Gastrocnemius medialis (tissue), 4 donors: ENCODE measurements at regions not wholly inside any gene's neighbourhood (a gene's known extent, or its start where the extent isn't known, plus 50 kb on each side); places are given as distances from the start of the nearest gene placed in this dataset.
"Not testable (repeated sequence)": the region's sequence is repeated elsewhere in the genome, so short reads cannot be mapped to it uniquely, and the experiment has no call there.

Experiments
- ATAC-seq, 2 donors: fragments of 150-250 bp; one replicate each; pipeline ENCODE4 v1.9.1; 2016
- DNase-seq, 2 donors: peaks; one replicate each; pipeline ENCODE4 v3.0.0-alpha.2; 2019
- H3K27ac ChIP-seq, 4 donors: fragments of 200-600 bp; sonication (generic); 1 replicate in 1 of 4; 2 replicates in 3 of 4; pipeline ENCODE4 v1.5.1; 2016 to 2018; ENCODE audit warnings: mild to moderate bottlenecking in 2 of 4, moderate library complexity in 1 of 4
- H3K27me3 ChIP-seq, 3 donors: fragments of 200-600 bp; sonication (generic) in 2 of 3; 1 replicate in 1 of 3; 2 replicates in 2 of 3; pipeline versions ENCODE4 v1.5.1 to v1.6.0; 2016 to 2019; ENCODE audit warnings: mild to moderate bottlenecking in 1 of 3, moderate library complexity in 1 of 3
- H3K36me3 ChIP-seq, 2 donors: fragments of 200-600 bp; sonication (generic) in 1 of 2; one replicate each; pipeline ENCODE4 v1.5.1; 2017 to 2018
- H3K4me1 ChIP-seq, 2 donors: fragments of 200-600 bp; sonication (generic) in 1 of 2; one replicate each; pipeline ENCODE4 v1.5.1; 2016 to 2017; ENCODE audit warnings: mild to moderate bottlenecking in 2 of 2
- H3K4me3 ChIP-seq, 4 donors: fragments of 200-600 bp; sonication (generic) in 3 of 4; 1 replicate in 1 of 4; 2 replicates in 3 of 4; pipeline ENCODE4 v1.5.1; 2016 to 2019; ENCODE audit warnings: mild to moderate bottlenecking in 2 of 4
- H3K9me3 ChIP-seq, 3 donors: fragments of 200-600 bp; sonication (generic) in 2 of 3; 1 replicate in 1 of 3; 2 replicates in 2 of 3; pipeline ENCODE4 v1.5.1; 2016 to 2019
- POLR2A ChIP-seq, 2 donors: fragments of 450-650 bp; IDR thresholded peaks; one replicate each; pipeline ENCODE4 v1.6.1; 2017; ENCODE audit warnings: antibody characterized with exemption in 2 of 2, mild to moderate bottlenecking in 2 of 2, moderate library complexity in 2 of 2
- in situ Hi-C, 4 donors: fragments of 200-750 bp; cut with MboI; loops; one replicate each; pipeline versions ENCODE4 v1.15.0 to v1.8.0; 2017; ENCODE audit warnings: low sequenced_read_pairs in 4 of 4
- intact Hi-C: fragments of 100-400 bp; cut with DNase I; formaldehyde crosslinking; loops from one replicate; pipeline ENCODE4 v1.15.1; 2023; ENCODE audit warnings: low total_unique reads
- TF ChIP-seq, protein P1 (sequence below), 5 experiments: fragments of 450-650 bp in 3 of 5; fragments of 200-600 bp in 2 of 5; sonication (generic) in 2 of 5; IDR thresholded peaks in 4 of 5; conservative IDR thresholded peaks in 1 of 5; 1 replicate in 4 of 5; 2 replicates in 1 of 5; pipeline ENCODE4 v1.5.1; 2016 to 2019; ENCODE audit warnings: antibody characterized with exemption in 5 of 5, mild to moderate bottlenecking in 3 of 5, moderate library complexity in 3 of 5

DNA sequence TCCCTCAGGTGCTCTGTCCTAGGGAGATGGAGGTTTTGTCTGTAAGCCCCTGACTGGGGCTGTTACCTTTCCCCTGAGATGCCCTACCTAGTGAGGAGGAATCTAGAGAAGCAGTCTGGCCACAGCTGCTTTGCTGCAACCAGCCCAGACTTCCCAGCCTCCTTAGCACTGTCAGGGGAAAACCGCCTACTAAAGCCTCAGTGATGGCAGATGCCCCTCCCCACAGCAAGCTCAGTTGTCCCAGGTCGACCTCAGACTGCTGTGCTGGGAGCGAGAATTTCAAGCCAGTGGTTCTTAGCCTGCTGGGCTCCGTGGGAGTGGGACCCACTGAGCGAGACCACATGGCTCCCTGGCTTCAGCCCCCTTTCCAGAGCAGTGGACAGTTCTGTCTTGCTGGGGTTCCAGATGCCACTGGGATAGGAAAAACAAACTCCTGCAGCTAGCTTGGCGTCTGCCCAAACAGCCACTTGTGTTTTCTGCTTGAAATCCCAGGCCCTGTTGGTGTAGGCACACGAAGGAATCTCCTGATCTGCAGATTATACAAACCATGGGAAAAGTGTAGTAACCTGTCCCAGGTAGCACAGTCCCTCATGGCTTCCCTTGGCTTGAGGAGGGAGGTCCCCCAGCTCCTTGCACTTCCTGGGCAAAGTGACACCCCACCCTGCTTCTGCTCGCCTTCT lies 146.4 kb upstream of the PROKR2 start:
- in situ Hi-C loops: no loop called here
- H3K4me3 ChIP-seq: no peak overlapping the region
- intact Hi-C loops: no loop called here

GRCh38 chr20:5453745-5454144 lies 137.0 kb upstream of the PROKR2 start:
- in situ Hi-C loops, H3K4me1 ChIP-seq, ATAC-seq, intact Hi-C loops, H3K27me3 ChIP-seq, DNase-seq, H3K4me3 ChIP-seq, H3K27ac ChIP-seq, H3K9me3 ChIP-seq, H3K36me3 ChIP-seq: not testable (repeated sequence)

More for the DNA sequence above, 146.4 kb upstream of the PROKR2 start:
- ATAC-seq (no peak), DNase-seq (no peak)
- Histone ChIP-seq H3K36me3 (no peaks in the 10 kb centered on the region), H3K4me1 (no peaks in the 10 kb centered on the region), H3K27me3 (no peaks in the 10 kb centered on the region), H3K9me3 (no peaks in the 10 kb centered on the region), H3K27ac (no peak overlapping the region)
- TF ChIP-seq POLR2A (IDR thresholded peaks at IDR 0.05): no peak
- TF ChIP-seq, protein P1, sequence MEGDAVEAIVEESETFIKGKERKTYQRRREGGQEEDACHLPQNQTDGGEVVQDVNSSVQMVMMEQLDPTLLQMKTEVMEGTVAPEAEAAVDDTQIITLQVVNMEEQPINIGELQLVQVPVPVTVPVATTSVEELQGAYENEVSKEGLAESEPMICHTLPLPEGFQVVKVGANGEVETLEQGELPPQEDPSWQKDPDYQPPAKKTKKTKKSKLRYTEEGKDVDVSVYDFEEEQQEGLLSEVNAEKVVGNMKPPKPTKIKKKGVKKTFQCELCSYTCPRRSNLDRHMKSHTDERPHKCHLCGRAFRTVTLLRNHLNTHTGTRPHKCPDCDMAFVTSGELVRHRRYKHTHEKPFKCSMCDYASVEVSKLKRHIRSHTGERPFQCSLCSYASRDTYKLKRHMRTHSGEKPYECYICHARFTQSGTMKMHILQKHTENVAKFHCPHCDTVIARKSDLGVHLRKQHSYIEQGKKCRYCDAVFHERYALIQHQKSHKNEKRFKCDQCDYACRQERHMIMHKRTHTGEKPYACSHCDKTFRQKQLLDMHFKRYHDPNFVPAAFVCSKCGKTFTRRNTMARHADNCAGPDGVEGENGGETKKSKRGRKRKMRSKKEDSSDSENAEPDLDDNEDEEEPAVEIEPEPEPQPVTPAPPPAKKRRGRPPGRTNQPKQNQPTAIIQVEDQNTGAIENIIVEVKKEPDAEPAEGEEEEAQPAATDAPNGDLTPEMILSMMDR (IDR thresholded peaks at IDR 0.05 in 4 of 5, conservative IDR thresholded peaks at IDR 0.05 in 1 of 5): no peak

GRCh38 chr20:5453316-5453715 lies 136.6 kb upstream of the PROKR2 start:
- H3K4me1 ChIP-seq, H3K9me3 ChIP-seq, in situ Hi-C loops, H3K4me3 ChIP-seq, H3K27me3 ChIP-seq, H3K27ac ChIP-seq, ATAC-seq, intact Hi-C loops, H3K36me3 ChIP-seq, DNase-seq: not testable (repeated sequence)

- H3K27ac ChIP-seq, DNase-seq, in situ Hi-C loops, ATAC-seq, H3K27me3 ChIP-seq, H3K36me3 ChIP-seq, intact Hi-C loops, H3K9me3 ChIP-seq, H3K4me3 ChIP-seq, H3K4me1 ChIP-seq: not testable (repeated sequence)
These were observed 135.9 kb upstream of the PROKR2 start for GRCh38 chr20:5452691-5453090.

GRCh38 chr20:5452286-5452685 lies 135.5 kb upstream of the PROKR2 start:
- H3K4me1 ChIP-seq, in situ Hi-C loops, ATAC-seq, H3K27me3 ChIP-seq, H3K9me3 ChIP-seq, H3K4me3 ChIP-seq, DNase-seq, H3K36me3 ChIP-seq, intact Hi-C loops, H3K27ac ChIP-seq: not testable (repeated sequence)

- ATAC-seq: no peak
- Histone ChIP-seq H3K4me3 (no peak overlapping the region), H3K4me1 (no peaks in the 10 kb centered on the region), H3K9me3 (no peaks in the 10 kb centered on the region), H3K27ac (no peak overlapping the region), H3K27me3 (no peaks in the 10 kb centered on the region), H3K36me3 (no peaks in the 10 kb centered on the region)
- no peak for DNase-seq
- TF ChIP-seq, protein P1 (IDR thresholded peaks at IDR 0.05 in 4 of 5, conservative IDR thresholded peaks at IDR 0.05 in 1 of 5): no peak
- TF ChIP-seq POLR2A (IDR thresholded peaks at IDR 0.05): no peak
- in situ Hi-C loops (no loop called here), intact Hi-C loops (no loop called here)
These were observed 135.0 kb upstream of the PROKR2 start for GRCh38 chr20:5451643-5452210.
